GM19351 (cell line): ENCODE measurements at regions not wholly inside any gene's neighbourhood (a gene's known extent, or its start where the extent isn't known, plus 50 kb on each side); places are given as distances from the start of the nearest gene placed in this dataset.
"Not testable (repeated sequence)": the region's sequence is repeated elsewhere in the genome, so short reads cannot be mapped to it uniquely, and the experiment has no call there.

Source experiments
- ATAC-seq: cut with Tn5 transposase; IDR thresholded peaks from one replicate; pipeline ENCODE4 v1.9.1; 2021; ENCODE audit warnings: mild to moderate bottlenecking, moderate library complexity; ENCODE audit not compliant: unreplicated experiment

DNA sequence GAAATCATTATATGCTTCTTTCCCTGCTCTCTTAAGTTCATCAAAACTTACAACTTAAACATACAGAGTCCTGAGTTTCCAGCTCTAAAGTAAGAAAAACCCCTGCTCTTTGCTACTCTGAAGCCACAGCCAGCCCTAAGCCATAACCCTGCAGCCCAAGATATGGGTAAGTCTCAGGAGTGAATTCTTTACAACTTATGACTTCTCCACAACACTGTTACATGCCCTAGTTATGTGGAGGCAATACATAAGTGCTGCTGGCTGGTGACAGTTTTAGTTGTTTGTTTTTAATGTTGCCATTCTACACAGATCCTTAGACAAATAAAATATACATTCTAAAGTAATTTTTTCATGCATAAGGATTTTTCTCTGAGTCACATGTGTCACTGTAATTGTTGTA lies 100.2 kb downstream of the FBXO8 start:
- ATAC-seq, result no peak

GRCh38 chr4:174181827-174182226 lies 101.6 kb downstream of the FBXO8 start:
- ATAC-seq, result no peak

GRCh38 chr4:174177536-174177935 lies 105.9 kb downstream of the FBXO8 start:
- no peak for ATAC-seq

DNA sequence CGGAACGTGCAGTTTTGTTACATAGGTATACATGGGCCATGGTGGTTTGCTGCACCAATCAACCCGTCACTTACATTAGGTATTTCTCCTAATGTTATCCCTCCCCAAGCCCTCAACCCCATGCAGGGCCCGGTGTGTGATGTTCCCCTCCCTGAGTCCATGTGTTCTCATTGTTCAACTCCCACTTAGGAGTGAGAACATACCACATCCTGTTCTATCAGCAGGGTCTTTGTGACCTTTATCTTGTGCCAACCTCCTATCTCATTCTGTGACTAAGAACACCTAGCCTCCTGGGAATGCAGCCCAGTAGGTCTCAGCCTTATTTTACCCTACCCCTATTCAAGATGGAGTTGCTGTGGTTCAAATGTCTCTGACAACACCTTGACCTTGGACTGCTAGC lies 107.6 kb downstream of the FBXO8 start:
- not testable (repeated sequence) for ATAC-seq

DNA sequence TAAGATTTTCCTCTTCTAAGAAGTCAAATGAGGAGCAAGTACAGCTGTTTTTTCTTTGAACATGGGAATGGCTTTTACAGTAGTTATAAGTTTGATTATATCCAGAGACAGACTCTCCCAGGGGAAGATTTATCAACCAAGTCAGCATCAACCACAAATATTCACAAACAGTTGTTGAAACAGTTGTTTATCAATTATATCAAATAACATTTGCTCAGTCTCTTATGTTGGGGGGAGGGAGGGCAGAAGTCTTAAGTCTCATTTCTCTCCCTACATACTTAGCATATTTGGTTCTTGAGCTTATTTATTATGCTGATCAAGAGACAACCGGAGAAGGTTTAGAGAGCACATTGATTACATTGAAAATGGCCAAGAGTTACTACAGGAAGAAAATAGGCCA lies 110.1 kb downstream of the FBXO8 start:
- no peak for ATAC-seq

GRCh38 chr4:174172274-174172673 lies 111.2 kb downstream of the FBXO8 start:
- no peak for ATAC-seq

DNA sequence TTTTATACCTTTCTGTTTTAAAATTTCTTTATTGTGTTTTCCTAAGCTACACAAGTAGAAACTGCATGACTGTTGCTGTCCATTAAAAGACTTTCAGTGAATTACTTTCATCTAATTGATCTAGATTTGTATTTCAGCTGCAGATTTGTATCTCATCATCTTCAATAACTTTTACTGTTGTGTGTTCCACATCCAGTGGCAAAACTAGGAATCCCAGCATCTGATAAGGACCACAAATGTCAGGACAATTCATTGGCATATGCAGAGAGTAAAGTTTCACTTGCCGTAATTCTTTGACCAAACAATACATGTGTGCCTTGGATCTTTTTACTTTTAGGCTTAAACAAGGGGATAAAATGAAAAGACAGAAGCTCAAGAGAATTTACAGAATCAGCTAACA lies 112.6 kb downstream of the FBXO8 start:
- ATAC-seq, result no peak

DNA sequence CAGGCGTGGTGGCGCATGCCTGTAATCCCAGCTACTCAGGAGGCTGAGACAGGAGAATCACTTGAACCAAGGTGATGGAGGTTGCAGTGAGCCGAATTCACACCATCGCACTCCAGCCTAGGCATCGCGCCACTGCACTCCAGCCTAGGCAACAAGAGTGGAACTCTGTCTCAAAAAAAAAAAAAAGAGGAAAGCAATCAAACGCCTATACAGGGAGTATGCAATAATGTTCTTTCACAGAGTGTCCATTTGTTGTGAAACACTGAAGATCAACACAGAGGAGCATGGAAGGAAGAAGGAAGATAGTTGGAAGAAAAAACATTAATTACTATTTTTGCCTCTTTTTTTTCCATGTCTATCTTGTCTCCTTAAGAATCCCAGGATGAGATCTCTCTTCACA lies 113.4 kb downstream of the FBXO8 start:
- ATAC-seq, result no peak

GRCh38 chr4:174157106-174157607 lies 126.3 kb downstream of the FBXO8 start:
- ATAC-seq, result no peak

- peak; percentile 95 for ATAC-seq
These were observed 127.1 kb downstream of the FBXO8 start for GRCh38 chr4:174156239-174156826.

DNA sequence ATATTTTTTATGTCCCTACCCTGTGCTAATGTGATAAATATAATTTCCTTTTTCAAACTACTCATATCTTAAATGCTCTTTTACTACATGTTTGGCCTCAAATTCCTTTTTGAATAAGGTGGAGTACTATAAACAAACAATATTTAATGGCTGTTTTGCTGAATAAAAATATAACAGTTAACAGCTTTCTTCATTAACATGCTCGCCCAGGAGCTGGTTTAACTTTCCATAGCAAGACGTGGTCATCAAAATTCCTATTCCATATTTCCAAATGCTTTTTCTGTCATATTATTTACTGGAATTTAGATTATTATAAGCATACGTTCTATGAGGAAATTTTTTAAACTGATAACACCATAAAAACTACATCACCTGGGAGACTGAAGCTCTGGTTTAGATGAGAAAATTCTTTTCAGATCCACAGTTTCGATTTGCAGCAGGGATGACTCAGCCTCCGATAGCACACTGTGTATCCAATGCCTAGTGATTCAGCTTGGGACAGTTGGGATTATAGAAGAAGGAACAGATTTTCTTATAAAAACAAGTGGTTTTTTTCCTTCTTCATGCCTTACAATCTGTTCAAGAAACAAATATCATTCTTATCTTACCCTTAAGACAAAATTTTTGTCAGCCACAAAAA lies 129.1 kb downstream of the FBXO8 start:
- no peak for ATAC-seq

DNA sequence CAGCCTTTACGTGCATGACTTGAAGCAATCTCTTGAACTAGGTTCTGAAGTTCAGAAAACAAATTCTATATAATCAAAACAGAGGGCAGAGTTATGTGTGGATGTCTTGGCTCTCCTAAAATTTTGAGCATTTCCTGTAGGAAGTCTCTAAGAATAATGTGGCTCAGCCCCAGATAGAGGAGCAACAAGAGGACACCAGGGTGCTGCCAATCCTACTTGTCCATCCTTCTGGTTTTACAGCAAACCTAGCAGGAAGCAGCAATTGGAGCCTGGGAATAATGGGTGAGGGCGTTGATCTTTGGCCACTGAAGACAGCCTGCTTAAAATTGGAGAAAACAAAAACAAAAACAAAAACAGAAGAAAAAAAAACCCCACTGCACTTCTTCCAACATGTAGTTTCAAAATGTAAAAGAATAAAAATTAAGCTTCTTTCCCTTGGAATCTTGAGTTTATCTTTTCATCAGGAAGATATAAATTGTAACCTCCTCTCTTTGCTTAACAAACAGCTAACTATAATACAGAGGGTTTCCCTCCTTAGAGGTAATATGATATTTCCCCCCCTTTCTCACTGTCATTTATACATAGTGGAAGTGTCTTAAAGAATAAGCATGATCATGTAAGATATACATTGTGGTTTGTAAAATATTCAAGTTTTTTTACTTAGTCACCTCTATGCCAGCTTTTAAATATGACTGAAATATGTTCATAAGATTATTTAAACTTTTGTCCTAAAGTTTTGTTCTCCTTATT lies 130.6 kb downstream of the FBXO8 start:
- ATAC-seq, result no peak

GRCh38 chr4:174147863-174148262 lies 135.6 kb downstream of the FBXO8 start:
- ATAC-seq, result no peak

DNA sequence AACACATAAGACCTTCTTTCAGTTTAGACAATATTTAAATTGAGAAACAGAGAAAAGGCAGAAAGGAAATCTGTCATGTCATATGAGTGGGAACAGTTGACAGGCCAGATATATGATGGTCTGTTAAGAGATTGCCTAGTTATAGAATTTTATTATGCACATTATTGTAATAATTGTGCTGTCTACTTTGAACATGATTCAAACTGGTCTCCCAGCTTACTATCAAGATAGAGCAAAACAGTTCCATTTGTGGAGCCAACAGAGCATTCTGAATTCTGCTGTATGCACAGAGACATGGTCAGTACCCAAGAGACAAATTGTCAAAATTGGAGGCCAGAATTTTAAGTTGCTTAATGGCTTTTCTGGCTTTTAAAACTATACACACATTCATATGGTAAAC lies 139.4 kb downstream of the FBXO8 start:
- no peak for ATAC-seq

DNA sequence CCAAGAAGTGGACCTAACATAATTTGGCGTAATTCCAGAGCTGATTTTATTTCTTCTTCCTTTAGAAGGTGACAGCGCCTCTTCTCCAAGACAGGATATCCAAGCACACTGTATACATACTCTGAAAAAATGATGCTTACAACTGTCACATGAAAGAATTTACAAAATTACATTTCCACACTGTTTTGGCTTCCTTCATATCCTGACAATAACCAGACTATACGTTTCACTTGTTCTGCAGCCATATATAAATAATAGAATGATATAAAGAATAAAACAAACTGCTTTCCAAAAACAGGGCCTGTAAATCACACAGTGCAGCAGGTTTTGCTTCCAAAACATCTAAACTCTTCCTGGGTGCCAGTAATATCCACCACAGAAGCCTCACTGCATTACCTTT lies 141.6 kb downstream of the FBXO8 start:
- no peak for ATAC-seq

DNA sequence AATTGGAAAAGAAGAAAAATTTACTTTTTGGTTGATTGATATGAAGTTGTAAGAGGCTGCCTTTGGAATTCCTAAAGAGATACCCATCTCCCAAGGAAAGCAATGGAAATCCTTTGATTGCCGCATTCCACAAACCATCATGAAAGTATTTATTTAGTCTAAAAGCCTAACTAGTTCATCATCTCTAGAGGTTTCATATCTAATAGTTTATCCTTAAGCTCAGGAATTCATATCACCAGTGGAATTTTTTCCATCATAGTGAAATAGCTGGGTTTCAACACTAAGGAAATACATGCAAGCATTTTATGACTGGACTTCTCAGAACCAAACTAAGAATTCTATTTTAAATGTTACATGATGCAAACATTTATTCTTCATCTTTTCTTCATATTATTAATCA lies 144.9 kb downstream of the FBXO8 start:
- ATAC-seq, result no peak

DNA sequence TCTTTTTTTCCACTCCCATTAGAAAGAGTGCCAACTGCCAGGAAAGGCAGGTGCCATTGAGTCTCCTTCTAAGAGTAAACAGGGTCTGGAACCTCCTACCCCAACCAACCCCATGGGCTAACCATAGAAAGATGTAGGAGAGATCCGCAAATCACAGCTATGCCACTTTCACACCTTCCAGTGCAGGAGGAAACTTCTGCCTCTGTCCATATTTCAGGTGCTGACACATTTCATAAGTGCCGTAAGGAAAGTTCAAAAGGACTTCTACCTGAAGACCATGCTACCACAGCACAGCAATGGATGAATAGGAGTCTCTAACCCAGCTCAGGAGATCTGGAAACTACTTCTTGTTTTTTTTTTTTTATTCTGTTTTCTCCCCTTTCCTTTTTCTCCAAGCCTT lies 145.8 kb downstream of the FBXO8 start:
- no peak for ATAC-seq

DNA sequence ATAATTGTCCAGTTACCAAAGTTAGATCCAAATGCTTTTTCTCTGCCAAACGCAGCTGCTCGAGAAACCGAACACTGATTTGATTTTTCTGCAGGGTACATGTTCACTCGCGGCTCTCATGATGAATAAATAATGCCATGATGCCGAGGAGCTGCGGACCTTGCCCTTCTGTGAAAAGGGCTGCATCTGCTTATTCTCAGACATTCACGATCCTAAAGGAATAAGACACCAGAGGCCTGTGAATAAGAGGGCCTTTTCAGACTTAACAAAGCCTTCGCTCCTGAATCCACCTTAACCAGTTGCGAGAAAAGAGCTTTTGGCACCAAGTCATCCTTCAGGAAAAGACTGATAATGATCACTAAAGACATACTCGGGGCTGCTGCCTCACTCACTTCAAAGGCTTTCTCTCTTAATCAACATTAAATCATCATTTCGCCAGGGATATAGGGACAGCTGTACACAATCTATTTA lies 147.5 kb downstream of the FBXO8 start:
- ATAC-seq, result peak; percentile 14

DNA sequence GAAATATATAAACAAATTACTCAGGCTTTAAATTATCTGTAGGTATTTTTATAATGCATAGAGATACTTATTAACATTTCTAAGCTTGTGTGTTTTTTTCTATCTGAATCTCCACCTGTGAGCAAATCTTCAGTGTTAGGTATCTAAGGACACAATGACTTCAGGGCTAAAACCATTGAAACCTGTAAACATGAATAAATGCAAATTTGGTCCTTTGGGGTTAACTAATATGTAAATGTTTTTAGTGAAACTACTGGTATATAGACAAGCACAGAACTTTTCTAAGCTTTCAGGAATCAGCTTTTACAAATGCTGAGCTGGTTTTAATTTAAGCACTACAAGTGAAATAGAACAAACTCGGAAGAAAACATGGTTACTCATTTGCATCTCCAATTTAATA lies 147.9 kb downstream of the FBXO8 start:
- ATAC-seq, result peak; percentile 79

DNA sequence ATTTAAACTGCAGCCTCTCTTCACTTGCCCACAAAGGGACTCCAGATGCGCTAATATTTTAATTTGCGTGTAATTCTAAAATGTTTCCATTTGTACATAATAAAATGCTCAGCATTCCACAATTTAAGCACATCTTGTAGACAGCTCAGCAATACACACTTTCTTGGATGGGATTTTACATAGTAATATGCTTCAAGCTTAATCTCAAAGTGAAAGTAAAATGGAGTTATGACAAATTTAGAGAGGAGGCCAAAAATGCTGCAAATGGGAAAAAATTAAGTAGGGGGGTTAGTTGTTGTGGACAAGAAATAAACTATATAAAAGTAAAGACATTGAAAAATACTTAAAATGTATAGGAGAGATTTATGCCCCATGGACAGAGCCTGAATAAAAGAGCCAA lies 149.1 kb downstream of the FBXO8 start:
- no peak for ATAC-seq

DNA sequence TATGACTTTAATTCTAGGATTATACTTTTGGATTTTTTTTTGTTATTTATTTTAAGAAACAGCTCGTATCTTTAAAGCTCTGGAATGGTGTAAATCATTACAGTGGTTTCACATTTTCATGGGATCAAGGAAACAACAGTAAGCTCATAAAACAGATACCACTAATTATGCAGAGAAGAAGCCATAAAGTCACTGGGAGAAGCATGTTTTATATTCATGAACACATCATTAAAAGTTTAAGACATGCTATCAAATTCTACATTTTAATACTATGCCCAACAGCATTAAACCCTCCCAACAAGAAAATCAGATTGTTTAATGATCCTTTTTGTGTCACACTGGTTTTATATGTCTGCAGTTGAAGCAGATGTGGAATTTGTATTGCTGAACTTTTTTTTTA lies 149.9 kb downstream of the FBXO8 start:
- ATAC-seq, result no peak

DNA sequence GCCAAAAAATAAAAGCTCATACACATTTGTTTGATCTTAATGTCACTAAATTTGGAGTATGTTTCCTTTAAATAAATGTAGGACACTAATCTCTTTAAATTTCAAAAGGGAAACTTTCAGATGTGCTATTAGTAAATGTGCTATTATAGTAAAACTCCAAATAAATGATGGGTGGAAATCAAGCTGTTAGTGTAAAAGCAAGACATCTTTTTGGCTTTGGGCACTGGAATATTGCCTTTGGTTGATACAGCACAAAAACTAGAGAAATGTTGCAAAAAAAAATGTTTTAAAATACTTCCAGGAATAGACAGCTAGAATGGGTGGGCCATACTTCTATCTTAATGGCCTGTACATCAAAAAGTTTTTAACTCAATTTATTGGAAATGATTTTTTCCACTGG lies 151.6 kb downstream of the FBXO8 start:
- no peak for ATAC-seq
